ENCODE measurements at regions not wholly inside any gene's neighbourhood (a gene's known extent, or its start where the extent isn't known, plus 50 kb on each side); places are given as distances from the start of the nearest gene placed in this dataset.

- CTCF ChIA-PET = interaction anchor here (0.7 kb wide), 1 partner anchor 18 kb away, joined by 3 read pairs; no protein-coding TSS in a partner anchor
- no peak for DNase-seq
- Mint-ChIP-seq H3K36me3 (no peaks in the 10 kb centered on the region), H3K27ac (no peak overlapping the region), H3K4me3 (no peak overlapping the region), H3K27me3 (peaks cover 10% of the 10 kb centered on the region), H3K9me3 (no peaks in the 10 kb centered on the region), H3K4me1 (no peaks in the 10 kb centered on the region)
Observed at GRCh38 chr6:137780447-137781034, 86.5 kb upstream of the TNFAIP3 start.

GRCh38 chr6:137781639-137782038 is 85.4 kb upstream of the TNFAIP3 start:
- Mint-ChIP-seq H3K27ac (no peak overlapping the region), H3K4me1 (no peaks in the 10 kb centered on the region), H3K36me3 (no peaks in the 10 kb centered on the region), H3K4me3 (no peak overlapping the region), H3K27me3 (peaks cover 10% of the 10 kb centered on the region), H3K9me3 (no peaks in the 10 kb centered on the region)
- CTCF ChIA-PET = interaction anchor here (0.7 kb wide), 1 partner anchor 20 kb away, joined by 3 read pairs; no protein-coding TSS in a partner anchor
- DNase-seq = no peak

- H3K27me3 Mint-ChIP-seq = peaks cover 10% of the 10 kb centered on the region
- H3K36me3 Mint-ChIP-seq = no peaks in the 10 kb centered on the region
- H3K9me3 Mint-ChIP-seq = no peaks in the 10 kb centered on the region
- no peak for DNase-seq
- no peak overlapping the region for H3K4me3 Mint-ChIP-seq
- no peaks in the 10 kb centered on the region for H3K4me1 Mint-ChIP-seq
- H3K27ac Mint-ChIP-seq = no peak overlapping the region
- CTCF ChIA-PET = interaction anchor here (0.7 kb wide), 1 partner anchor 21 kb away, joined by 3 read pairs; no protein-coding TSS in a partner anchor
Observed at GRCh38 chr6:137782166-137783039, 84.7 kb upstream of the TNFAIP3 start.

GRCh38 chr6:137783710-137784109 is 83.3 kb upstream of the TNFAIP3 start:
- H3K36me3 Mint-ChIP-seq = no peaks in the 10 kb centered on the region
- H3K27ac Mint-ChIP-seq = no peak overlapping the region
- no peaks in the 10 kb centered on the region for H3K9me3 Mint-ChIP-seq
- no peak for DNase-seq
- peaks cover 2% of the 10 kb centered on the region for H3K4me1 Mint-ChIP-seq
- H3K4me3 Mint-ChIP-seq = no peak overlapping the region
- CTCF ChIA-PET = no interaction called here
- peaks cover 4% of the 10 kb centered on the region for H3K27me3 Mint-ChIP-seq

GRCh38 chr6:137784583-137784982 is 82.5 kb upstream of the TNFAIP3 start:
- H3K4me1 Mint-ChIP-seq = peaks cover 5% of the 10 kb centered on the region
- H3K36me3 Mint-ChIP-seq = no peaks in the 10 kb centered on the region
- H3K27ac Mint-ChIP-seq = no peak overlapping the region
- H3K27me3 Mint-ChIP-seq = peaks cover 4% of the 10 kb centered on the region
- H3K9me3 Mint-ChIP-seq = no peaks in the 10 kb centered on the region
- no peak for DNase-seq
- H3K4me3 Mint-ChIP-seq = no peak overlapping the region
- CTCF ChIA-PET = no interaction called here

GRCh38 chr6:137787016-137787415 is 80.0 kb upstream of the TNFAIP3 start:
- Mint-ChIP-seq H3K27me3 (peaks cover 2% of the 10 kb centered on the region), H3K4me3 (no peak overlapping the region), H3K4me1 (peaks cover 28% of the 10 kb centered on the region), H3K9me3 (no peaks in the 10 kb centered on the region), H3K36me3 (peaks cover 2% of the 10 kb centered on the region), H3K27ac (no peak overlapping the region)
- CTCF ChIA-PET = interaction anchor here (1.5 to 4.9 kb wide), 2 partner anchors 12 to 78 kb away, joined by 5 to 34 read pairs; no protein-coding TSS in a partner anchor
- no peak for DNase-seq

GRCh38 chr6:137788248-137788647 is 78.8 kb upstream of the TNFAIP3 start:
- Mint-ChIP-seq H3K9me3 (no peaks in the 10 kb centered on the region), H3K27me3 (no peaks in the 10 kb centered on the region), H3K4me1 (peaks cover 33% of the 10 kb centered on the region), H3K27ac (no peak overlapping the region), H3K4me3 (no peak overlapping the region), H3K36me3 (peaks cover 2% of the 10 kb centered on the region)
- CTCF ChIA-PET = interaction anchor here (1.5 to 15.2 kb wide), 3 partner anchors 11 to 80 kb away, joined by 5 to 201 read pairs (median 34); partner anchors contain the start of gene TNFAIP3
- DNase-seq = no peak

GRCh38 chr6:137791281-137792159 is 75.5 kb upstream of the TNFAIP3 start:
- DNase-seq = no peak
- Mint-ChIP-seq H3K9me3 (no peaks in the 10 kb centered on the region), H3K4me1 (peaks cover 57% of the 10 kb centered on the region), H3K27me3 (no peaks in the 10 kb centered on the region), H3K27ac (peak overlapping the region; percentile 3), H3K36me3 (peaks cover 2% of the 10 kb centered on the region), H3K4me3 (no peak overlapping the region)
- CTCF ChIA-PET = interaction anchor here (0.9 to 15.2 kb wide), 6 partner anchors 7 to 83 kb away, joined by 3 to 201 read pairs (median 5); partner anchors contain the start of gene TNFAIP3

- Mint-ChIP-seq H3K4me3 (no peak overlapping the region), H3K9me3 (no peaks in the 10 kb centered on the region), H3K36me3 (peaks cover 2% of the 10 kb centered on the region), H3K4me1 (peaks cover 60% of the 10 kb centered on the region), H3K27ac (peak overlapping the region; percentile 3), H3K27me3 (no peaks in the 10 kb centered on the region)
- CTCF ChIA-PET = interaction anchor here (0.9 to 15.2 kb wide), 3 partner anchors 9 to 84 kb away, joined by 3 to 201 read pairs (median 6); partner anchors contain the start of gene TNFAIP3
- no peak for DNase-seq
Observed at GRCh38 chr6:137792160-137793033, 74.7 kb upstream of the TNFAIP3 start.

- no peak for DNase-seq
- Mint-ChIP-seq H3K4me3 (no peak overlapping the region), H3K27me3 (no peaks in the 10 kb centered on the region), H3K4me1 (peaks cover 72% of the 10 kb centered on the region), H3K27ac (no peak overlapping the region), H3K9me3 (no peaks in the 10 kb centered on the region), H3K36me3 (peaks cover 2% of the 10 kb centered on the region)
- CTCF ChIA-PET = interaction anchor here (0.7 to 15.2 kb wide), 4 partner anchors 31 to 140 kb away, joined by 3 to 201 read pairs (median 3); partner anchors contain the start of gene TNFAIP3
Observed at GRCh38 chr6:137793805-137794515, 73.1 kb upstream of the TNFAIP3 start.

- no peak for DNase-seq
- H3K27ac Mint-ChIP-seq = no peak overlapping the region
- H3K36me3 Mint-ChIP-seq = peaks cover 2% of the 10 kb centered on the region
- CTCF ChIA-PET = interaction anchor here (0.9 to 15.2 kb wide), 4 partner anchors 72 to 150 kb away, joined by 3 to 201 read pairs (median 3); partner anchors contain the start of gene TNFAIP3
- no peaks in the 10 kb centered on the region for H3K9me3 Mint-ChIP-seq
- no peak overlapping the region for H3K4me3 Mint-ChIP-seq
- no peaks in the 10 kb centered on the region for H3K27me3 Mint-ChIP-seq
- peaks cover 76% of the 10 kb centered on the region for H3K4me1 Mint-ChIP-seq
Observed at GRCh38 chr6:137794516-137795201, 72.4 kb upstream of the TNFAIP3 start.

- peaks cover 76% of the 10 kb centered on the region for H3K4me1 Mint-ChIP-seq
- H3K36me3 Mint-ChIP-seq = no peaks in the 10 kb centered on the region
- H3K4me3 Mint-ChIP-seq = no peak overlapping the region
Observed at GRCh38 chr6:137795501-137795900, 71.6 kb upstream of the TNFAIP3 start.

More at GRCh38 chr6:137795501-137795900, 71.6 kb upstream of the TNFAIP3 start:
- Mint-ChIP-seq H3K27ac (no peak overlapping the region), H3K9me3 (no peaks in the 10 kb centered on the region), H3K27me3 (no peaks in the 10 kb centered on the region)
- DNase-seq = no peak
- CTCF ChIA-PET = interaction anchor here (1.0 to 15.2 kb wide), 3 partner anchors 71 to 149 kb away, joined by 3 to 201 read pairs (median 67); partner anchors contain the start of gene TNFAIP3
